Fibroblast of lung (primary cell): ENCODE measurements at regions not wholly inside any gene's neighbourhood (a gene's known extent, or its start where the extent isn't known, plus 50 kb on each side); places are given as distances from the start of the nearest gene placed in this dataset.

Experiments used
- DNase-seq, 2 donors: peaks; one replicate each; pipeline versions ENCODE4 v3.0.0 to v3.0.0-alpha.2; 2010; ENCODE audit warnings: low read depth in 2 of 2
- H2AFZ ChIP-seq: 2 replicates; pipeline ENCODE4 v1.5.1; 2012; ENCODE audit warnings: low read length, control low read depth, inconsistent platforms
- H3K27ac ChIP-seq: 2 replicates; pipeline ENCODE4 v1.5.1; 2011; ENCODE audit warnings: low read length, control low read depth; ENCODE audit not compliant: insufficient read depth
- H3K27me3 ChIP-seq: 2 replicates; pipeline ENCODE4 v1.5.1; 2011; ENCODE audit warnings: mild to moderate bottlenecking, low read length; ENCODE audit not compliant: control insufficient read depth, insufficient read depth
- H3K36me3 ChIP-seq: 2 replicates; pipeline ENCODE4 v1.5.1; 2011; ENCODE audit warnings: low read length; ENCODE audit not compliant: control insufficient read depth, insufficient read depth
- H3K4me1 ChIP-seq: 2 replicates; pipeline ENCODE4 v1.5.1; 2011; ENCODE audit warnings: low read length; ENCODE audit not compliant: control insufficient read depth, insufficient read depth; ENCODE audit errors: extremely low read depth
- H3K4me2 ChIP-seq: 2 replicates; pipeline ENCODE4 v1.5.1; 2011; ENCODE audit warnings: low read length, control low read depth; ENCODE audit not compliant: insufficient read depth; ENCODE audit errors: extremely low read depth
- H3K4me3 ChIP-seq, 4 experiments: fragments of 200-600 bp in 1 of 4; sonication (generic) in 1 of 4; replicated peaks in 1 of 4; 2 replicates each; pipeline ENCODE4 v1.5.1; 2011 to 2016; ENCODE audit warnings: low read length in 4 of 4, low read depth in 3 of 4, mild to moderate bottlenecking in 3 of 4, control low read depth in 2 of 4, inconsistent platforms in 1 of 4, mixed read lengths in 1 of 4; ENCODE audit not compliant: insufficient read depth in 1 of 4; ENCODE audit errors: control extremely low read depth in 1 of 4
- H3K79me2 ChIP-seq: 2 replicates; pipeline ENCODE4 v1.5.1; 2012; ENCODE audit warnings: mild to moderate bottlenecking, low read length, inconsistent platforms; ENCODE audit not compliant: control insufficient read depth, insufficient read depth
- H3K9ac ChIP-seq: 2 replicates; pipeline ENCODE4 v1.5.1; 2011; ENCODE audit warnings: mild to moderate bottlenecking, low read length, control low read depth; ENCODE audit not compliant: insufficient read depth
- H3K9me3 ChIP-seq: 2 replicates; pipeline ENCODE4 v1.5.1; 2012; ENCODE audit warnings: low read depth, low read length; ENCODE audit not compliant: control insufficient read depth, insufficient read depth
- H4K20me1 ChIP-seq: 2 replicates; pipeline ENCODE4 v1.5.1; 2011; ENCODE audit warnings: low read length; ENCODE audit not compliant: control insufficient read depth, insufficient read depth; ENCODE audit errors: extremely low read depth
- CTCF ChIP-seq, 2 donors: IDR thresholded peaks in 1 of 2; conservative IDR thresholded peaks in 1 of 2; 1 replicate in 1 of 2; 2 replicates in 1 of 2; pipeline ENCODE4 v1.5.1; 2011 to 2012; ENCODE audit warnings: low read length in 2 of 2, control low read depth in 1 of 2, inconsistent platforms in 1 of 2, low read depth in 1 of 2, mild to moderate bottlenecking in 1 of 2
- EZH2 ChIP-seq: IDR thresholded peaks from 2 replicates; pipeline ENCODE4 v1.5.1; 2012; ENCODE audit warnings: low read length, control low read depth, mild to moderate bottlenecking; ENCODE audit errors: missing control alignments

- no peaks in the 10 kb centered on the region for H3K36me3 ChIP-seq
- no peaks in the 10 kb centered on the region for H3K9me3 ChIP-seq
- H3K4me1 ChIP-seq: no peaks in the 10 kb centered on the region
- H3K79me2 ChIP-seq: no peaks in the 10 kb centered on the region
- no peaks in the 10 kb centered on the region for H3K27me3 ChIP-seq
- H3K27ac ChIP-seq: no peak overlapping the region
- H3K4me2 ChIP-seq: no peak overlapping the region
- TF ChIP-seq CTCF (conservative IDR thresholded peaks at IDR 0.05 in 1 of 2, IDR thresholded peaks at IDR 0.05 in 1 of 2; ENCODE audit: low read depth in 1 of 2, low read length in 2 of 2) (no peak), EZH2 (no peak)
- no peak overlapping the region for H3K9ac ChIP-seq
- no peak overlapping the region for H2AFZ ChIP-seq
- H4K20me1 ChIP-seq: no peaks in the 10 kb centered on the region
- no peak overlapping the region for H3K4me3 ChIP-seq
- DNase-seq: peak in 1 of 2 donors; percentile 12
Measured at GRCh38 chr4:163878336-163879121, 384.0 kb downstream of the TMA16 start.

- TF ChIP-seq CTCF (conservative IDR thresholded peaks at IDR 0.05 in 1 of 2, IDR thresholded peaks at IDR 0.05 in 1 of 2; ENCODE audit: low read depth in 1 of 2, low read length in 2 of 2) (no peak), EZH2 (no peak)
- H3K4me2 ChIP-seq: no peak overlapping the region
- H4K20me1 ChIP-seq: no peaks in the 10 kb centered on the region
- no peaks in the 10 kb centered on the region for H3K79me2 ChIP-seq
- no peak overlapping the region for H3K4me3 ChIP-seq
- no peaks in the 10 kb centered on the region for H3K9me3 ChIP-seq
- no peaks in the 10 kb centered on the region for H3K36me3 ChIP-seq
- H3K9ac ChIP-seq: no peak overlapping the region
- no peak overlapping the region for H2AFZ ChIP-seq
- no peak for DNase-seq
- H3K27me3 ChIP-seq: no peaks in the 10 kb centered on the region
- no peaks in the 10 kb centered on the region for H3K4me1 ChIP-seq
- H3K27ac ChIP-seq: no peak overlapping the region
Measured at GRCh38 chr4:163892417-163892816, 397.9 kb downstream of the TMA16 start.

- Histone ChIP-seq H3K4me2 (no peak overlapping the region), H3K9me3 (no peaks in the 10 kb centered on the region), H3K4me1 (no peaks in the 10 kb centered on the region), H3K27ac (no peak overlapping the region), H3K27me3 (no peaks in the 10 kb centered on the region), H3K9ac (no peak overlapping the region), H4K20me1 (no peaks in the 10 kb centered on the region), H3K36me3 (no peaks in the 10 kb centered on the region), H3K4me3 (no peak overlapping the region), H3K79me2 (no peaks in the 10 kb centered on the region), H2AFZ (no peak overlapping the region)
- no peak for TF ChIP-seq CTCF (conservative IDR thresholded peaks at IDR 0.05 in 1 of 2, IDR thresholded peaks at IDR 0.05 in 1 of 2; ENCODE audit: low read depth in 1 of 2, low read length in 2 of 2)
- no peak for TF ChIP-seq EZH2
- no peak for DNase-seq
Measured at GRCh38 chr4:163895378-163896005, 401.0 kb downstream of the TMA16 start.
